GM21390 (cell line): ENCODE measurements at regions not wholly inside any gene's neighbourhood (a gene's known extent, or its start where the extent isn't known, plus 50 kb on each side); places are given as distances from the start of the nearest gene placed in this dataset.
"Not testable (repeated sequence)": the region's sequence is repeated elsewhere in the genome, so short reads cannot be mapped to it uniquely, and the experiment has no call there.

Experiments
- ATAC-seq: cut with Tn5 transposase; IDR thresholded peaks from one replicate; pipeline ENCODE4 v1.9.1; 2021; ENCODE audit not compliant: unreplicated experiment

DNA sequence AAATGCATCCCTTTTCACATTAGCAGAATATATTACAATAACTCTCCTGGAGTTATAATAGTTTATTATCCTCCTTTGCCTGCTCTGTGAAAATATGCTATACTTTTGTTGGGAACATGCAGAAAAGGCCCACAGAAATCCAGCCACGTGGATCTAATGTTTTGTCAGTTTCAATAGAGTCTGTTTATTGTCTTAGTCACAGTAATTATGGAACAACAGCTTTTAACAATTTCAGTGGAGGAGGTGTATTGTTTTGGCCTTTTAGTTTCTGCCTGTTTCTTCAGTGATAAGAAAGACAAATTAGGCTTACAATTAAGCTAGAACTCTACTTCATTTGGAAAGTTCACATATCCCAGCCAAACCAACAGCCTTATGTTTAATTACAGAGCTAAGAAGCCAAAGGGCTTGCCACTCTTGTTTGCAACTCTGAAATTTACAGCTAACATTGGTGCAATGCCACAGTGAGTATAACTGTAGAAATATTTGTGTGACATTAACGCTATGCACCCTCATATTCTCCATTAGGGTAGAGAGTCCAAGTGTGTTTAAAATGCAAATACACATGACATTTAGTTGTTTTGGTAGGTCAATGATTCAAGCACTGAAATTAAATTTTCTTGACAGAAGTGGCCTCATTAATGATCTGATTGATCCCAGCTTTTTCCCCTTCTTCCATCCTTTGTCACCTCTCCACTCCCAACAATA, 175.8 kb downstream of the USP46 start:
- ATAC-seq = no peak

DNA sequence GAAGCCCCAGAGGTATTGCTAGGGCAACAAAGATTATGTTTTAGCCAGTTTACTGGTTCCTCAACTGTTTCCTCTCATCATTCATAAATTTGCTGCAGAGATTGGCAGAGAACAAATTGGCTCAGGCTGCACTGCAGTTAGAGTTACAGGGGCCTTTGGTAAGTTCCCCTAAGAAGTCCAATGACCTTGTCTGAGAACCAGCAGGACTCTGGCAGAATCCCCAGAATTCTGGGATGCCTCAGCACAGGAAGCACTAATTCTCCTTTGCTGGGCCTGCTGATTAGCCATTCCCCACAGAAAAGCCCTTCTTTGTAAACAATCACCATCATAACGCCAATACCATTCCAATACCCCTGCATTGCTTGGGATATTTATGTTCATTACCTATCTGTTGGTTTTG, 151.3 kb downstream of the USP46 start:
- no peak for ATAC-seq

DNA sequence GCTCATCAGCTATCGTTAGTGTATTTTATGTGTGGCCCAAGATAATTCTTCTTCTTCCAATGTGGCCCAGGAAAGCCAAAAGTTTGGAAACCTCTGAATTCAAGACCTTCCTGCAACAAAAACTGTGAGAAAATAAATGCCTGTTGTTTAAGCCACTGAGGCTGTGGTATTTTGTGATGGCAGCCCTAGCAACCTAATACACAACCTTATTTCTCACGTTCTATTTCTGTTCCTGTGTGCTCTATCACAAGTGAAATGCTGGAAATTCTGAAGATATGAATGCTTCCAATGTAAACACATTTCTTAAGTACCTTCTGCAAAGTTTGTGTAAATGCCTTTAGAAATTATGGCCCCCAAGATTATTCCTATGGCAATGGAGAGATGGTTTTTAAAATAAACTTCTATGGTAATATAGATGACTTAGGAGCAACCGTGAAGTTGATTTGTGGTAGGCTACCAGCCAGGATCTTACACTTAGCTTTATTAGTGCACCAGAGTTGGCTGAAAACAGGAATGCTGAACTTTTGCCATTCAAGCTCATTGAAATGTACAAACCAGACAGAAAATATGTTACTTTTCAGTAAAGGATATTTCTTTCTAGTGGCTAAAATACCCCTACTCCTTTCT, 148.0 kb downstream of the USP46 start:
- ATAC-seq = no peak

DNA sequence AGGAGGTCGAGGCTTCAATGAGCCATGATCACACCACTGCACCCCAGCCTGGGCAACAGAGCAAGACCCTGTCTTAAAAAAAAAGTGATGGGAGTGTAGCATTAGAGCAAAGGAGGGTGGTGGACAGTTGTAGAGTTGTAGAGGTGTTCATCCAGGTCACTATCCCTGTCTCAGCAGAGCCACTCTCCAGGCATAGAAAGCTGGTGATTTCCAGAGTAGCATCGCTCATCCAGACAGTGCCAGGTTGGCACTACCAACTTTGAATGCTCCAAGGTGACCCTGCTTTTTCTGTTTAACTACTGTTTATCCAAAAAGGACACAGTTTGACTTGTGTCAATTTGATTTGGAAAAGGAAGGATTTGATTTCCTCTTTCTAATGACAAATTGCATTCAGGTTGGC, 147.3 kb downstream of the USP46 start:
- ATAC-seq = no peak

DNA sequence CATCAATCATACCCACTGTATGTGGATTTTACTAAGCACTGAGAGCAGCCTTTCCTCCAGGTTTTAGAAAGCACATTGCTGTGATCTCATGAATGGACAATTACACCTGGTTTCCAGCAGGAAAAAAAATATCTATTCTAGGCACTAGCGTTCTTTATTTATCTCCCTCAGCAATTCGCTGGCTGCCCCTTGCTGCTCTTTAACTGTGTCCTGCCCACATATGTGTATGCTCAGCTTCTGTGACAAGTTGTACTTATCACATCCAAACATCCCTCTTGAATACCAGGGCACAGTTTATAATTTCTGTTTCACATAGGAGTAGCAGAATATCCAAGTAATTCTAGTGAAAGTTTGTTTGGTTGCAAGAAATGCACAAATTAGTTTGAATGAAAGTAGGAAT, 146.8 kb downstream of the USP46 start:
- no peak for ATAC-seq

DNA sequence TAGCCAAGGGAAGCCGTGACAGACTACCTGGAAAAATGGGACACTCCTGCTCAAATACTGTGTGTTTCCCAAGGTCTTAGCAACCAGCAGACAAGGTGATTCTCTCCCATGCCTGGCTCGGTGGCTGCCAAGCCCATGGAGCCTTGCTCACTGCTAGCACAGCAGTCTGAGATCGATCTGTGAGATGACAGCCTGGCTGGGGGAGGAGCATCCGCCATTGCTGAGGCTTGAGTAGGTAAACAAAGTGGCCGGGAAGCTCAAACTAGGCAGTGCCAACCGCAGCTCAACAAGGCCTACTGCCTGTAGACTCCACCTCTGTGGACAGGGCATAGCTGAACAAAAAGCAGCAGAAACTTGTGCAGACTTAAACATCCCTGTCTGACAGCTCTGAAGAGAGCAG, 137.0 kb downstream of the USP46 start:
- ATAC-seq = not testable (repeated sequence)

DNA sequence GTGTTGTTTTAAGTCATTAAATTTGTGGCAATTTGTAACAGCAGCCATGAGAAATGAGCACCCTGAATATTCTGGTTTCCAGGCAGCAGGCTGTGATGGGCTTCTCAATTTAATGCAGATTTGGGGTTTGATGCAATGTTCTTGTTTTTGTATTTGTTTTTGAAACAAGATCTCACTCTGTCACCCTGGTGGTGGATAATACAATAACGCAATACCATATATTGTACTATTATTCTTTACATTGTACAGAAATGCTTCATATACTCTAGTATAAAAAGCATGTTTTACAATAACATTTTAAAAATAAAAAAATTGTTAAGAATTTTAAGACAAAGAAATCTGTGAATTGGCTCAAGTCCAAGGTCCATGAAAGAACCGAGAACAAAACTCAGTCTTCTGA, 129.1 kb downstream of the USP46 start:
- no peak for ATAC-seq

DNA sequence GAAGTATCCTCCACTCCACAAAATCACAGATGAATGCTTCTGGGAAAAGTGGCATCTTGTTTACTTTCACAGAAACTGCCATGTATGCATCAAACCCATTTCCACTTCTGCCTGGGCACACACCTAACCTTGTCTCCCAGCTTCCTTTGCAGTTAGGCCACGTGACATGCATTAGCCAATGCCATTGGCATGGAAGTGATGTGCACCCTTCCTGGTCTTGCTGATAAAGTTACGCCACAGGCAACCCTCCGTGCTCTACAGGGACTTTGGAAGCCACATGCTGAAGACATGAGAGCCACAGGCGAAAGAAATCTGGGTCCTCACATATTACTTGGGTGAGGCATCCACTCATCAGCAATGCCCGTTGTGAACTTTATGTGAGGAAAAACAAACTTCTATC, 123.3 kb downstream of the USP46 start:
- ATAC-seq = no peak
